Ascending aorta (tissue), 2 donors: ENCODE measurements at regions not wholly inside any gene's neighbourhood (a gene's known extent, or its start where the extent isn't known, plus 50 kb on each side); places are given as distances from the start of the nearest gene placed in this dataset.

ENCODE experiments used
- DNase-seq, 2 donors: peaks; one replicate each; pipeline ENCODE4 v3.0.0-alpha.2; 2019; ENCODE audit warnings: low spot score in 2 of 2
- H3K27ac ChIP-seq, 2 donors: fragments of 200-600 bp; sonication (generic); one replicate each; pipeline ENCODE4 v1.5.1; 2016 to 2017; ENCODE audit warnings: mild to moderate bottlenecking in 1 of 2
- H3K27me3 ChIP-seq: fragments of 200-600 bp; sonication (generic); one replicate; pipeline ENCODE4 v1.5.1; 2017
- H3K36me3 ChIP-seq, 2 donors: fragments of 200-600 bp; sonication (generic); one replicate each; pipeline ENCODE4 v1.5.1; 2016
- H3K4me1 ChIP-seq, 2 donors: fragments of 200-600 bp; sonication (generic); one replicate each; pipeline ENCODE4 v1.5.1; 2016 to 2017; ENCODE audit warnings: mild to moderate bottlenecking in 1 of 2
- H3K4me3 ChIP-seq, 2 donors: fragments of 200-600 bp; sonication (generic); one replicate each; pipeline ENCODE4 v1.5.1; 2016 to 2017; ENCODE audit warnings: mild to moderate bottlenecking in 1 of 2
- H3K9me3 ChIP-seq, 2 donors: fragments of 200-600 bp; sonication (generic); one replicate each; pipeline ENCODE4 v1.5.1; 2016
- CTCF ChIP-seq, 3 experiments: fragments of 200-600 bp in 2 of 3; fragments of 450-650 bp in 1 of 3; sonication (generic) in 2 of 3; IDR thresholded peaks; one replicate each; pipeline ENCODE4 v1.5.1; 2016 to 2019; ENCODE audit warnings: antibody characterized with exemption in 3 of 3, mild to moderate bottlenecking in 1 of 3, moderate library complexity in 1 of 3
- intact Hi-C: fragments of 100-400 bp; cut with DNase I; formaldehyde crosslinking; loops from one replicate; pipeline ENCODE4 v1.15.1; 2023

- Histone ChIP-seq H3K36me3 (no peaks in the 10 kb centered on the region), H3K4me1 (no peaks in the 10 kb centered on the region), H3K9me3 (no peaks in the 10 kb centered on the region), H3K4me3 (no peak overlapping the region), H3K27me3 (no peaks in the 10 kb centered on the region), H3K27ac (no peak overlapping the region)
- intact Hi-C loops, result no loop called here
- no peak for TF ChIP-seq CTCF (IDR thresholded peaks at IDR 0.05)
- no peak for DNase-seq
These were observed 146.3 kb downstream of the TSEN15 start for GRCh38 chr1:184197831-184198230.

- Histone ChIP-seq H3K36me3 (no peaks in the 10 kb centered on the region), H3K9me3 (no peaks in the 10 kb centered on the region), H3K4me1 (no peaks in the 10 kb centered on the region), H3K27ac (no peak overlapping the region), H3K27me3 (no peaks in the 10 kb centered on the region), H3K4me3 (no peak overlapping the region)
- intact Hi-C loops, result no loop called here
- no peak for TF ChIP-seq CTCF (IDR thresholded peaks at IDR 0.05)
- no peak for DNase-seq
These were observed 147.5 kb downstream of the TSEN15 start for GRCh38 chr1:184199036-184199435.

- Histone ChIP-seq H3K4me3 (no peak overlapping the region), H3K36me3 (no peaks in the 10 kb centered on the region), H3K27ac (no peak overlapping the region), H3K27me3 (no peaks in the 10 kb centered on the region), H3K9me3 (no peaks in the 10 kb centered on the region), H3K4me1 (no peaks in the 10 kb centered on the region)
- DNase-seq, result no peak
- TF ChIP-seq CTCF (IDR thresholded peaks at IDR 0.05), result no peak
- intact Hi-C loops, result no loop called here
These were observed 148.0 kb downstream of the TSEN15 start for GRCh38 chr1:184199438-184200085.

- H3K9me3 ChIP-seq, result no peaks in the 10 kb centered on the region
- no peaks in the 10 kb centered on the region for H3K36me3 ChIP-seq
- no peak for TF ChIP-seq CTCF (IDR thresholded peaks at IDR 0.05)
- DNase-seq, result no peak
- no peaks in the 10 kb centered on the region for H3K4me1 ChIP-seq
- no peak overlapping the region for H3K4me3 ChIP-seq
- intact Hi-C loops, result no loop called here
- no peaks in the 10 kb centered on the region for H3K27me3 ChIP-seq
- H3K27ac ChIP-seq, result no peak overlapping the region
These were observed 157.1 kb downstream of the TSEN15 start for GRCh38 chr1:184208622-184209021.

GRCh38 chr1:184210031-184210430 is 158.5 kb downstream of the TSEN15 start:
- DNase-seq, result no peak
- TF ChIP-seq CTCF (IDR thresholded peaks at IDR 0.05), result no peak
- no peak overlapping the region for H3K4me3 ChIP-seq
- no peaks in the 10 kb centered on the region for H3K36me3 ChIP-seq
- intact Hi-C loops, result no loop called here
- H3K9me3 ChIP-seq, result no peaks in the 10 kb centered on the region
- H3K27me3 ChIP-seq, result no peaks in the 10 kb centered on the region
- no peaks in the 10 kb centered on the region for H3K4me1 ChIP-seq
- H3K27ac ChIP-seq, result no peak overlapping the region

GRCh38 chr1:184210862-184211261 is 159.3 kb downstream of the TSEN15 start:
- H3K27me3 ChIP-seq, result no peaks in the 10 kb centered on the region
- intact Hi-C loops, result no loop called here
- TF ChIP-seq CTCF (IDR thresholded peaks at IDR 0.05), result no peak
- no peaks in the 10 kb centered on the region for H3K4me1 ChIP-seq
- H3K36me3 ChIP-seq, result no peaks in the 10 kb centered on the region
- H3K9me3 ChIP-seq, result no peaks in the 10 kb centered on the region
- no peak overlapping the region for H3K27ac ChIP-seq
- no peak overlapping the region for H3K4me3 ChIP-seq
- DNase-seq, result no peak
